ENCODE measurements at regions not wholly inside any gene's neighbourhood (a gene's known extent, or its start where the extent isn't known, plus 50 kb on each side); places are given as distances from the start of the nearest gene placed in this dataset.

- no peak for TF ChIP-seq POLR2A (IDR thresholded peaks at IDR 0.05)
- TF ChIP-seq, protein P1, sequence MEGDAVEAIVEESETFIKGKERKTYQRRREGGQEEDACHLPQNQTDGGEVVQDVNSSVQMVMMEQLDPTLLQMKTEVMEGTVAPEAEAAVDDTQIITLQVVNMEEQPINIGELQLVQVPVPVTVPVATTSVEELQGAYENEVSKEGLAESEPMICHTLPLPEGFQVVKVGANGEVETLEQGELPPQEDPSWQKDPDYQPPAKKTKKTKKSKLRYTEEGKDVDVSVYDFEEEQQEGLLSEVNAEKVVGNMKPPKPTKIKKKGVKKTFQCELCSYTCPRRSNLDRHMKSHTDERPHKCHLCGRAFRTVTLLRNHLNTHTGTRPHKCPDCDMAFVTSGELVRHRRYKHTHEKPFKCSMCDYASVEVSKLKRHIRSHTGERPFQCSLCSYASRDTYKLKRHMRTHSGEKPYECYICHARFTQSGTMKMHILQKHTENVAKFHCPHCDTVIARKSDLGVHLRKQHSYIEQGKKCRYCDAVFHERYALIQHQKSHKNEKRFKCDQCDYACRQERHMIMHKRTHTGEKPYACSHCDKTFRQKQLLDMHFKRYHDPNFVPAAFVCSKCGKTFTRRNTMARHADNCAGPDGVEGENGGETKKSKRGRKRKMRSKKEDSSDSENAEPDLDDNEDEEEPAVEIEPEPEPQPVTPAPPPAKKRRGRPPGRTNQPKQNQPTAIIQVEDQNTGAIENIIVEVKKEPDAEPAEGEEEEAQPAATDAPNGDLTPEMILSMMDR (IDR thresholded peaks at IDR 0.05 in 4 of 5, conservative IDR thresholded peaks at IDR 0.05 in 1 of 5): no peak
These were observed 192.0 kb upstream of the IMPG1 start for GRCh38 chr6:76264468-76264867.
